CD4-positive, alpha-beta T cell treated with Interleukin-15 for 4 hours (primary cell): ENCODE measurements at regions not wholly inside any gene's neighbourhood (a gene's known extent, or its start where the extent isn't known, plus 50 kb on each side); places are given as distances from the start of the nearest gene placed in this dataset.
A peak's percentile ranks its signal among the peaks of the same experiment; 100 is the strongest.
"Not testable (repeated sequence)": the region's sequence is repeated elsewhere in the genome, so short reads cannot be mapped to it uniquely, and the experiment has no call there.

Experiments used
- DNase-seq: peaks from one replicate; pipeline ENCODE4 v3.0.0-alpha.2; 2020; ENCODE audit warnings: low spot score

DNA sequence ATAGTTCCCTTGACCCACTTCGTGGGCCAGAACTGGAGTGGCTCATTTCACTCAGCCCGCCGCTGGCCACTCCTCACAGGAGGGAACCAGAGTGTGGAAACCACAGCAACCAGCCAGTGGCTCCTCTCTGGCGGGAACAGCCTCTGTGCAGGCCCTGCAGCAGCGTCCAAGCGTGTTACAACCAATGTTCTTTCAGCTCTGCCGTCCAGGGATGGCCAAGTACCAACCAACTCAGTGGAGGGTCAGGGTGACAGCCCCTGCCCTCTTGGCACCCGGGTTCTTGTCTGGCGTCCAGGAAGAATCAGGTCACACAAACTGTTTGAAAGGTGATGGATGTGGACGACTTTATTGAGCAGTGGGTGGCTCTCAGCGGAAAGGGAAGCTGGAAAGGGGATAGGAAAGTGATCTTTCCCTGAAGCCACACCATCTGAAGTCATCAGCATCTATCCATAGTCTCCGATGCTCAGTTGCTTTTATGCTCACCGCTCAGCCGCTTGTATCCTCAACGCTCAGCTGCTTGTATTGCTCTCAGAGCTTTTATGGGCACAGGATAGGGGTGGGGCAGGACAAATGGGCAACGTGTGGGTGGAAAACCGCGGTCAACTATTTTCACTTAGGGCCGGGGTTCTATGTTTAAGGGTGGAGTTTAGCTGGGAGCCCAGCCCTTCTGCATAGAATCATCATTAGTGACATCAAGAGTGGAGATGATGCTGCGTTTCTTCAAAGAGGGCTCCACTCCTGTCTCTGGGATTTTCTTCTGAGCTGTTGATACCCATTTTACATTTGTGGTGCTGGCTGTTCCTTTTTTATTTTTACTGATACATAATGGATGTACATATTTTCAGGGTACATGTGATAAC is 250.2 kb downstream of the RRAGC start:
- DNase-seq, result no peak

DNA sequence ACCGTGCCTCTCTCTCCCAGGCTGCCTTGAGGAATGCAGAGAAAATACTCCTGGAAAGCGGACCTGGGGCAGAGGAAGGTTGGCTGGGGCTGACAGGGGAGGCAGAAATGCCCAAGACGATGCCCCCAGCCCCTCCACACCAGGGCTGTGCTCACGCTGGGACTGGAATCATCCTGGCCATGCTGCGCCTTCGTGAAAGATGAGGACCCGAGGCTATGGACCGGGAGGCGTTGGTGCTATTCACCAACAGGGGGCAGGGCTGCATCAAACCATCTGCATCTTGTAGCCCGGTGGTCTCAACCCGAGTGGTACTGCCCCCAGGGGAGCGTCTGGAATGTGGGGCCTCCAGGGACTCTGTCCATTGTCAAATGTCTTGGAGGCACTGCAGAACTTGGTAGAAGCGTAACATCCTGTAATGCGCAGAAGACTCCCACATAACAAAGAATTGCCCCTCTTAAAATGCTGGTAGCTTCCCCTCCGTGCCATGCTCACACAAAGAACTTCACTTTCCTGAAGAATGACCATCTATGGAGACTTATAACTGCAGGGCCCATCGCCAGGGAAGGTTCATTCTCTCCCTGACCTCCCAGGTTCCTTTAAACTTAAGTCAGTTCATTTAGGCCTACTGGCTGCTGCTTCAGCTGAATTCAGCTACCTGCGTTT is 251.2 kb downstream of the RRAGC start:
- DNase-seq, result no peak

DNA sequence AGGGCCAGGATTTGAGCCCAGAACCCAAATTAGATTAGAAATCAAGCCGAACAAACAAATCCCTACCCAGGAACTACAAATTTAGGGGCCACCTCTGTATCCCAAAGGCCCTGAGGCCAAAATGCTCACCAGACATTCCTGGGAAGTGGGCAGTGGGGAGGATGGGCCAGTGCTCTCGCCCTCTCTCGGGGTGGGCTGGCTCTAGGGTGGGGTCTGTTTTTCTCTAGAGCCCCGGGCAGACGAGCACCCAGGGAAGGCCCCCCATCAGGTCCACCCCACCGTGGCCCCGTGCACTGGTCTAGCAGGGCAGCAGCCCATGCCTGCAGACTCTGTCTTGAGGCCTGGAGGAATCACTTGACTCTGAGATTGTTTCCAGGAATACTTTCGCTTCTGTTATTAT is 252.0 kb downstream of the RRAGC start:
- DNase-seq, result no peak

DNA sequence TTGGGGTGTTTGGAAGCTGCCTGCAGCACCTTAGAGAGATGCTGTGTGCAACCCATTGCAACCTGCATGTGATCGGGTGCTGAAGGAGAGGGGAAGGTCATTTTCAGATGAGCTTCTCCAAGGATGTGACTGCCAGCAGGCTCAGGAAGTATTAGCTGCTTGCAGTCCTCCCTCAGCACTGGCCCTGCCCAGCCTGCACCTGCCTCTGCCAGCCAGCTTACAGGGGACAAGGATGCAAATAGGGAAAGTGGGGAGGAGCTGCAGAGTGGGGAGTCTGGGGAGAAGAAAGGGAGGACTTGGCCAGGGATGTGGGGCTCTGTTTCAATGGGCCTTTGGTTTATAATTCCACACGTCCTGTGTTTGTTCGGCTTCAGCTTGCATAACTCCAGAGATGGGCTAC is 254.5 kb downstream of the RRAGC start:
- no peak for DNase-seq

DNA sequence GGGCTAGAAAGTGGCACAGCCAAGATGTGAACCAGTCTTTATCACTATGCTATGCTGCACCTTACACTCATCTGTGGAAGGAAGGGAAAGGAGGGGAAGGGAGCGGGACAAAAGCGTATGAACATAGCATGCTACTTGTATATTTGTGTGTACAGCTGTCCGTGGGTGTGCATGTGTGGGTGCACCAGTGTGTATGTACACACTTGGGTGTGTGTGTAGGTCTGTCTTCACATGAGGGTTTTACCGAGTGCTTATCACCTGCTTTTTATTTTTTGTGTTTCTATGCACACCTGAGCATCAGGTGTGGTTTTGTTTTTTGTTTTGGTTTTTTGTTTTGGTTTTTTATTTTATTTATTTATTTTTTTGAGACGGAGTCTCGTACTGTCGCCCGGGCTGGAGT is 255.7 kb downstream of the RRAGC start:
- no peak for DNase-seq

DNA sequence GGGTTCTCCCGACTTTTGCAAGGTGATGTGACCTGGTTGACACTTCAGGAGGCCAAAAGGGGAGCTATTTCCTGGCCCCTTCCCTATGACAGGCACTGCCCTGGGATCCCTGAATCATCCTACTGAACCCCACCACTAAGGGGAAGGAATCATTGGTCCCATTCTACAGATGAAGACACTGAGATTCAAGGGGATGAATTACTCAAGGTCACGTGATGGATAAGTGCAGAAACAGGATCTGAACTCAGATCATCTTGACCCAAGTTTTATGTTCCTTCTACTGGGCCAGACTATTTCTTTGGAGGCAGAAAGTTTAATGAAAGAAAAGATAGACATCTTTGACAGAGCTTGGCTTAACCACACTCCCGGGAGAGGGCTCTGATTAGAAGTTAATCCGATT is 258.7 kb downstream of the RRAGC start:
- no peak for DNase-seq

DNA sequence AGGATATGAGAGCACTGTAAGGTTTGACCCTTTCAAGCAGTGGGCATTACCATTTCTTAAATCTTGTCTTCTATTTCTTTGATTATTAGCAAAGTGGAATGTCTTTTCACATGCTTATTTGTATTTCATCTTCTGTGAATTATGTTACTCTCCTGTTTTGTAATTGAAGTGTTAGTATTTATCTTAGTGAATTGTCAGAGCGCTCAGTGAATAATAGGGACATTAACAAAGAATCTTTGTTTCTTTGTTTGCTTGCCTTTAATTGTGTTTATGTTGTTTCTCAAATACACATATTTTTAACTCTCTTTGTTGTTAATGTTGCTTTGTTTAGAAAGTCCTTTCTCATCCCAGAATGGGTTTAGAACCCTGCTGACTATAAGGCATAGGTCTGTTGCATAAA is 259.3 kb downstream of the RRAGC start:
- DNase-seq, result no peak

DNA sequence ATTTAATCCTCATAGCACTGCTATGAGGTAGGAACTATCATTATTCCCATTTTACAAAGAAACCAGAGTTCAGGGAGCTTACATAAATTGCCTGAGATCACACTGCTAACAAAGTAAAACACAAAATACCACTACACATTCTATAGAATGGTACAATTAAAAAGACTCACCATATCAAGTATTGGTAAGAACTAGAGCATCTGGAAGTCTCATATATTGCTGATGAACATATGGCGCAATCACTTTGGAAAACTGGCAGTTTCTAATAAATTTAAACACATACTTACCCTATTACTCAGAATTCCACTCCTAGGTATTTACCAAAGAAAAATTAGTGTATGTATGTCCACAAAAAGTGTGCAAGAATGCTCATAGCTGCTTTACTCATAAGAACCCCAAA is 261.5 kb downstream of the RRAGC start:
- DNase-seq, result no peak

DNA sequence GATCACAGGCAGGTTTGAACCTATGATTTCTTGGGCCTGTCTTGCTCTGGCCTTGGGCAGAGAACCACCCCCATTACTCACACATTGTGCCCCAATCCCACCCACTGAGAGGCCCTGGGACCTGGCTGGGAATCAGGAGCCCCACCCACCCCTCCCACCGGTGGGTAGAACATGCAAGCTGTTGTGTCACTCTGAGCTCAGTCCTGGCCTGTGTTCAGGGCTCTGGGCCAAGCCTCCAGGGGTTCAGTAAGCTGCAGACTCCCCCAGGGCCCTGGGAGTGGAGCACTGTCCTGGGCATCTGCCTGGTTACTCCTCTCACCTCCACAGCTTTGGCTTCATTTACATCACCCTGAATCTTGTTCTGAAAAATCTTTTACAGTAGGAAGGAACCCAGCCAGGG is 270.5 kb downstream of the RRAGC start:
- no peak for DNase-seq

DNA sequence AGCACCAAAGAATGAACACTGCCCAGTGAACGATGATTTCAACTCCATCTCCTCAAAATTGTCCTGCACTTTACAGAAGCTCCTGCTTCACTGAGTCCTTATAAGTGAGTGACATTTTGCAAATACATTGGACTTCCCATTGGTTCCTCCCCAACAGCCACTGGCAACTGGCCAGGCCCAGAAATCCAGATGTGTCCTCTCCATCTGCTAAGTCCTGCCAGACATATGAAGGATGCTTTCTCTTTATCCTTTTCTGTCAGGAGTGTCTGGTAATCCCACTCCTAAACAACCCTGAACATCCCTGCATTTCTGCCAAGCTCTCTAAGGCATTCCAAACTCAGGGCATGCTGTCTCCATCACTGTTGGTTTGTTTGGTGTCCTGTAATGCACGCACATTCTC is 271.8 kb downstream of the RRAGC start:
- no peak for DNase-seq

DNA sequence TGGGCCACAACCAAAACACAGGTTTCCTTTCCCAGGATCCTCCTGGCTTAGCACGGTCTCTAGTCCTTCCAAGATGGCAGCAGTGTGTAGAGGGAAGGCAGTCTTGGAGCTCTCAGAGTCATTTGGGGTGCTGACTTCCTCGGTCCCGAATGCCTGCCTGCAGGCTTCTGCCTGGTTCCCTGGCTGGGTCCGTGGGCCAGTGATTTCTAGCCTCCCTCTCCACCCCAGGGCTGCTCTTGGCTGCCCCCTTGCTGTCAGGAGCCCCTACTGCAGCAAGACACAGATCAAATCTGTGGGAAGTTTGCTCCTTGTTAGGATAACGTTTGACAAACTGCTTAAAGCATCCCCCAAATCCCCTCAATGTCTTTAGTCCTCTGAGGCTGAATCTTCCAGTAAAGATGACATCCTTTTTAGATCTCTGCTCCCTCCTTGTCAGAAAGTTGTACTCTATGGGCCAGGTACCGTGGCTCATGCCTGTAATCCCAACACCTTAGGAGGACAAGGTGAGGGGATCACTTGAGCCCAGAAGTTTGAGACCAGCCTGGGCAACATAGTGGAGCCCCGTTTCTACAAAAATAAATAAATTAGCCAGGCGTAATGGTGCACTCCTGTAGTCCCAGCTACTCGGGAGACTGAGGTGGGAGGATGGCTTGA is 272.5 kb downstream of the RRAGC start:
- peak; percentile 40 for DNase-seq

DNA sequence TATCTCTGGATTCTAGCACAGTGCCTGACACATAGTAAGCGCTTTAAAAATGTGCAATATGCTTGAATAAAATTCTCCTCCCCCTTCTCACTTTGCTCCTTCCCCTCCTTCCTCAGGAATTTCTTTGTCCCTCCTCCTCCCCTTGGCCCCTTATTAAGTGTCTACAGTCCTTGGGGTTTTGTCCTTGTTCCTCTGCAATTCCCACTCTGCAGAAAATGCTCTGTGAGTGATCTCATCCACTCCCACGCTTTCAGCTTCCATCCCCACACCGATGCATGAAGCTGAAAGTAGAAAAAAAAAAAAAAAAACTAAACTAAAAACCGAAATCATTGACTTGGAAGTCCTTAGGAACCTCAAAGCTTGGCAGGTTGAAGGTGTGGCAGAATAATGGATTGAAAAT is 273.6 kb downstream of the RRAGC start:
- no peak for DNase-seq

DNA sequence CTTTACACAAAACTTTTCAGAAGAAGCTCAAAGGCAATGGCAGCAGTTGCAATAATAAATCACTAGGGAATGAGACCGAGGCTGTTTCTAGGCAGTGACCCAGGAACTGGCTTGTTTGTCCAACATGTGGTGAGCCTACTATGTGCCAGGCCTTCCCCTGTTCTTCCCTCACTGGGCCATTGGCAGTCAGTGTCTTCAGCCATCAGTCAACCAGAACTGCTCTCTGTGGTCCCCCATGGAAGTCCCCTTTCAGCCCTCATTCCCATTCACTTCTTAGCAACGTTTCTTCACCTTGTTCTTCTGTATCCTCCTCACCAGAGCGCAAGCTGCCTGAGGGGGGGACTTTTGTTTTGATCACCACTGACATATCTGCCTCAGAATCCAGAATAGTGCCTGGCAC is 274.1 kb downstream of the RRAGC start:
- no peak for DNase-seq

DNA sequence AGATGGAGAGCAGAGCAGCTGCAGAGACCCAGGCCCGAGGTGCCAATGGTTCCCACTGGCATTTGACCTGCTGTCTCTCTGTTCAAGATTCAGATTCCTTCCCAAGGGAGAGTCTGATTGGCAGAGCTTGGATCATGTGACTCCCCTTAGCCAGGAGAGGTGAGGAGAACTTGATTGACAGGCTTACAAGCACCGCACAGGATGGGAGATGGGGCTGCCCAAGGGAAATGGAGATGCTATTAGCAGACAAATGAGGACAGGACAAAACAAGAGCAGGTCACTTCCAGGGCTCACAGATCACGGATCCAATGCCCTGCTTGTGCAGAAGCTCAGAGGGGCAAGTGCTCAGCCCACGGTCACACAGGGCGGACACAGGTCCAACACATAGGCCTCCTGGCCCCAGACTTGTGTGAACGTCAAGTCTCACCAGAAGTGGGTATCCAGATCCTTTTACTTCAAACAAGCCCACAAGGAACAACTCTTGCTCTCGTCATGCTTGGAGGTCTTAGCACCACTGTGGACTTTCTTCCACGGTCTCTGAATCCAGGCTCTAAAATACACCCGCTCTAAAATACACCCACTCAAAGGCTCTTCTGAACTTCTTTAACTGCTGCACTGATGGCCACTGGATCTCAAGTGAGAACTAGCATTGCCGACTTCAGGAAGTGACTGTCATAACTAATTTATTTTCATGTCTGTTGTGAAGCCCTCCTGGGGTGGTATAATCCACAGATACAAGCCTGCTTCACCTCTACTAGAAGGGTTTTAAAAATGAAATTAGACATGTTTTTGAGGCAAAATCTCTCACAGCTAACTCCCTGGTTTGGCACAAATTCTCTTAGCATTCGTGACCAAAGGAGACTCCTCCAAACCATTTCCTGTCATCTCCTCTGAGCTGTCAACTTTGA is 274.9 kb downstream of the RRAGC start:
- no peak for DNase-seq

DNA sequence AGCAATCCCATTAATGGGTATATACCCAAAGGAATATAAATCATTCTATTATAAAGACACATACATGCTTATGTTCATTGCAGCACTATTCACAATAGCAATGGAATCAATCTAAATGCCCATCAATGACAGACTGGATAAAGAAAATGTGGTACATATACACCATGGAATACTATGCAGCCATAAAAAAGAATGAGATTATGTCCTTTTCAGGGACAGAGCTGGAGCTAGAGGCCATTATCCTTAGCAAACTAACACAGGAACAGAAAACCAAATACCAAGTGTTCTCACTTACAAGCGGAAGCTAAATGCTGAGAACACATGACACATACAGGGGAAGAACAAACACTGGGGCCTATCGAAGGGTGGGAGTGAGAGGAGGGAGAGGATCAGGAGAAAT is 276.3 kb downstream of the RRAGC start:
- DNase-seq, result not testable (repeated sequence)

DNA sequence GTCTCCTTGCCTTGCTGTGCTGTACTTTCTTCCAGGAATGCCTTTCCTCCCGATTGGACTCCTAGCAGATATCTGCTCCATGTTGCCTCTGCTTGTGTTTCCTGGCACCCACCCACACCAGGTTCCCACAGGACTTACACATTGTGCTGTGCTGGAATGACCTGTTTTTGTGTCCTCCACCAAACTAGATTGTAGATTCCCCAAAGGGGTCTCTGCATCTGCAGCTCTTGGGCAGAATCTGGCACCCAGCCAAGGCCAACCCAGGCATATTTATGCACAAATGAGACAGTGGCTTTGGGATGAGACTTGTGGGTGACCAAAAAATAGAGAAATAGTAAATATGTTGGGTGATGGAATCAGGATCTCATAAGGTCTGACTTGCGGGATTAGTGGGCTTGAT is 278.2 kb downstream of the RRAGC start:
- no peak for DNase-seq

DNA sequence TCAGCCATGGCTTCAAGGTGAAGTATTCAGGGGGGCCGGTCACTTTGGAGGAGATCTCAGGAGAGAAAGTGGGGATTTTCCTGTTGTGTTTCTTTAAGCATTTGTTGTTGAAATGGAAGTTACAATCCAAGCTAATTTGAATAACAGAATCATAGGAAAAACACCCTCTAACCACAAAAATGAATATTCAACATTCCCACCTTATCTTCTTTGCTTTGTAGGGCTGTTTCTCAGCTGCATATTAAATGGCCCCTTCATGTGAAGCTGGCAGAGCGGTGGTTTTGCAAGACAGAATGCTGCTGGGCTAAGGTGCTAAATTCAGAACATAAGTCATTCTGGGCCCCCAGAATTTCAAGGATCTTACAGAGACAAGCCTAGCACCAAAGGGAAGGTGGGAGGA is 279.0 kb downstream of the RRAGC start:
- DNase-seq, result no peak

DNA sequence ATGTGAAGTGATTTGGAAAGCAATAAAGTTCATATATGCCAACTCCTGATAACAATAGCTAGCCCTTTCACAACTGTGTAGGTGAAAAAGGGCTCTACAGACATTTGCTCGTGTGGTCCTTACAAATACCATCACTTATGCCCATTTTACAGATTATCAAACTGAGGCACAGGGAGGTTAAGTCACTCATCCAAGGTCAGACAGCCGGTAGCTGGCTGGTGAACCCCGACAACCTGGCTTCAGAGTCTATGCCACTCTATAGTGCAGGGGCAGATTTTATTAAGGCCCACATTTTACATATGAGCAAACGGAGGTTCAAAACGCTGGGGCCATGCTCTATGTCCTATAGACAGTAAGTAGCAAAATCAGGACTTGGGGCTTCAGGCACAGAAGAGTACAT is 280.5 kb downstream of the RRAGC start:
- no peak for DNase-seq

DNA sequence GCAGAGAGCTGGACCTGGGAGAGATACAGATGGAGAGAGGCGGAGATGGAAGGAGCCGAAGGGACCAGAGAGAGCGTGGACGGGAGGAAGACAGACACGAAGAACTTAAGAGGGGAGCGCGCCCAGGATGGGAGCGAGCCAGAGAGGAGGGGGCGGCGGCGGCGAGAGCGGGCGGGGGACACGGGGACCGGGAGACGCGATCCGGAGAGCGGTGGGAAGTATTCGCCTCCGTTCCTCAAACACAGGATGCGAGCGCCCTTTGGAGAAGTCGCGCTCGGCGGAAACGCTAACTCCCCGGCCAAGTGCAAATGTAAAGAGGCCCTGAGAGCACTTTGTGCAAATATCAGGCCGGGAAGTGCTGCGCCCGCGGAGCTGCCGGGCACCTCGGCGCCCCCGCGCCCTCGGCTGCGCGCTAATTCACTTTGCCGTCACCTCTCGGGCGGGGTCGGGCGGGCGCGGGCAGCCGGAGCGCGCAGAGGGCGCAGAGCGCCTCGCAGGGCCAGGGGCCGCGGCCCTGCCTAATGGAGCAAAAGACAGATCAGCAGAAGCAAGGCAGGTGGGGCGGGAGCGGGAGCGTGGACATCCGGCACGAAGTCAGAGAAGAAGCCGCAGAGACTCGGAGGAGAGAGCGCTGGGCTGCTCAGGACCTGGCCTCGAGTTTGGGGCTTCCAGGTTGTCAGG is 281.2 kb downstream of the RRAGC start:
- DNase-seq, result no peak

DNA sequence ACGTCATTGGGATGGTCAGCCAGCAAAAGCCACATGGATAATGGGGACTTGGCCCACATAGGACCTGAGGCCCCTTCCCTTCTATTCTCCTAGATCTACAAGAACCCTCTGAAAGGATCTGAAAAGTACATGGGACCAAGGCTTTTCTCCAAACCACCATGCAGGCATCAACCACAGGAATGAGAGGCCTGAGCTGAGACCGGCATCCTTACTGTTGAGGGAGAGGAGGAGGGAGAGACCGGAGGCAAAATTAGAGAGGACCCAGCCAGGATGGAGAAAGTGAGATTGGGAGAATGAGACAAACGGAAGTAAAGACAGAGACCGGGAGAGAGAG is 281.7 kb downstream of the RRAGC start:
- DNase-seq, result no peak

DNA sequence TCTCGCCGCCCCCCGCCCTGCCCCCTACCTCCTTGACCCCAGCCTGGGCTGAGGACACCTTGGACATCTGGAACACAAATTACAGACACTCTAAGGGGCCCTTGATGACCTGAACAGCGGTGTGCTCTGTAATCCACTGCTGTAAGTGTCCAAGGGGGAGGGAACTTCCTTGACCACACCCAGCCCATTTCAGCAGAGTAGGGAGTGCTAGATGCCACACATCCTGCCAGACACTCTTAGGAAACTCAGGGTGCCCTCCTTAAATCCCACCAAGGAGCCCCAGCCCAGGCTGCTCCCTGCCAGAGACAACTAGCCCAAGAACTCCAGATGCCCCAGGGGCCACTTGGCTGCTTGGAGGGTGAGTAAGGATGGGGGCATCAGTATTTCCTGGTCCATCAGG is 282.2 kb downstream of the RRAGC start:
- no peak for DNase-seq

DNA sequence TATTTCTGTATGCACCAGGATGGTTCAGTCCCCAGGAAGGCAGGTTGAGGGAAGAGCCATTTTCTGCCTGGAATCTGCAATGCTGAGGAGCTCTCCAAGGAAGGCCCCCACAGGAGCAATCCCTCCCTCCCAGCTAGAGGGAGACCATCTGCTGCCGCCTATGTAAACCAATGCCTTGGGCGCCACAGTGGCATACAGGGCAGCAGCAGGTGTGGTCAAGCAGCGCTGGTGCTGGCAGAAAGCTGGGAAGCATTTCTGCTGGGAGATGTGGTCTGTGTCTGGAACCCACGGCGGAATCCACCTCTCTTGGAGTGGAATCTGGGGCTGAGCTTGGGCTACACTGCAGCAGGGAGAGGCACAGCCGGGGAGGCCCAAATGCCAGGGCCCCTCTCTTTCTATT is 283.3 kb downstream of the RRAGC start:
- no peak for DNase-seq
